Mucosa of descending colon (tissue), 3 donors: ENCODE measurements at regions not wholly inside any gene's neighbourhood (a gene's known extent, or its start where the extent isn't known, plus 50 kb on each side); places are given as distances from the start of the nearest gene placed in this dataset.
"Not testable (repeated sequence)": the region's sequence is repeated elsewhere in the genome, so short reads cannot be mapped to it uniquely, and the experiment has no call there.

Source experiments
- ATAC-seq: fragments of 200-7000 bp; cut with Tn5 transposase; one replicate; pipeline ENCODE4 v1.9.1; 2020; ENCODE audit warnings: mild to moderate bottlenecking, moderate library complexity
- DNase-seq, 3 donors: peaks; one replicate each; pipeline ENCODE4 v3.0.0-alpha.2; 2020
- H3K36me3 ChIP-seq: fragments of 200-600 bp; one replicate; pipeline ENCODE4 v1.8.0; 2021; ENCODE audit warnings: low read depth, mild to moderate bottlenecking
- H3K4me1 ChIP-seq: fragments of 200-600 bp; one replicate; pipeline ENCODE4 v1.8.0; 2021; ENCODE audit warnings: low read depth, mild to moderate bottlenecking
- H3K4me3 ChIP-seq: fragments of 200-600 bp; one replicate; pipeline ENCODE4 v1.8.0; 2021; ENCODE audit warnings: mild to moderate bottlenecking
- H3K9me3 ChIP-seq: fragments of 200-600 bp; one replicate; pipeline ENCODE4 v1.8.0; 2021; ENCODE audit warnings: mild to moderate bottlenecking
- CTCF ChIP-seq: fragments of 200-600 bp; IDR thresholded peaks from one replicate; pipeline ENCODE4 v1.8.0; 2022; ENCODE audit warnings: antibody characterized with exemption, mild to moderate bottlenecking
- intact Hi-C, 2 donors: fragments of 100-400 bp; cut with DNase I in 1 of 2; cut with micrococcal nuclease in 1 of 2; formaldehyde crosslinking; loops; one replicate each; pipeline versions ENCODE4 v1.11.0 to v1.11.1; 2022; cut with DNase I, micrococcal nuclease
- donor health status: DM: no; HTN: no; CAD: no; lungs with moderate emphysema.
- donor health status: DM: no; HTN: no; CAD: no.
- donor health status: DM: no; HTN: yes; CAD: no.

- DNase-seq (no peak), ATAC-seq (no peak)
- intact Hi-C loops = loop anchor here in 1 of 2 donors (5.0 kb wide), 1 partner anchor 48 kb away; no protein-coding TSS in a partner anchor
- no peak for TF ChIP-seq CTCF
- H3K4me1 ChIP-seq = no peaks in the 10 kb centered on the region
- H3K9me3 ChIP-seq = no peaks in the 10 kb centered on the region
- no peaks in the 10 kb centered on the region for H3K36me3 ChIP-seq
- no peak overlapping the region for H3K4me3 ChIP-seq
Observed at GRCh38 chr7:83739527-83739926, 90.6 kb upstream of the SEMA3E start.

- ATAC-seq = no peak
- no peak for TF ChIP-seq CTCF
- intact Hi-C loops = loop anchor here in 1 of 2 donors (5.0 kb wide), 1 partner anchor 49 kb away; no protein-coding TSS in a partner anchor
- Histone ChIP-seq H3K9me3 (no peaks in the 10 kb centered on the region), H3K4me3 (no peak overlapping the region), H3K4me1 (no peaks in the 10 kb centered on the region), H3K36me3 (no peaks in the 10 kb centered on the region)
- DNase-seq = no peak
Observed at GRCh38 chr7:83738291-83738835, 89.4 kb upstream of the SEMA3E start.

GRCh38 chr7:83732305-83732704 lies 83.4 kb upstream of the SEMA3E start:
- no peak for TF ChIP-seq CTCF
- ATAC-seq (no peak), DNase-seq (no peak)
- Histone ChIP-seq H3K36me3 (no peaks in the 10 kb centered on the region), H3K4me3 (no peak overlapping the region), H3K9me3 (no peaks in the 10 kb centered on the region), H3K4me1 (no peaks in the 10 kb centered on the region)
- intact Hi-C loops = no loop called here

GRCh38 chr7:83731154-83731553 lies 82.2 kb upstream of the SEMA3E start:
- H3K36me3 ChIP-seq = no peaks in the 10 kb centered on the region

GRCh38 chr7:83716923-83717322 lies 68.0 kb upstream of the SEMA3E start:
- H3K9me3 ChIP-seq, H3K4me1 ChIP-seq, intact Hi-C loops, H3K36me3 ChIP-seq, H3K4me3 ChIP-seq, DNase-seq, ATAC-seq: not testable (repeated sequence)

More at GRCh38 chr7:83731154-83731553, 82.2 kb upstream of the SEMA3E start:
- no peak for TF ChIP-seq CTCF
- DNase-seq (no peak), ATAC-seq (no peak)
- intact Hi-C loops = no loop called here
- Histone ChIP-seq H3K4me1 (no peaks in the 10 kb centered on the region), H3K4me3 (no peak overlapping the region), H3K9me3 (no peaks in the 10 kb centered on the region)

GRCh38 chr7:83708531-83708930 lies 59.6 kb upstream of the SEMA3E start:
- no peak overlapping the region for H3K4me3 ChIP-seq

More at GRCh38 chr7:83708531-83708930, 59.6 kb upstream of the SEMA3E start:
- intact Hi-C loops = no loop called here
- Histone ChIP-seq H3K9me3 (no peaks in the 10 kb centered on the region), H3K4me1 (no peaks in the 10 kb centered on the region), H3K36me3 (no peaks in the 10 kb centered on the region)
- ATAC-seq (no peak), DNase-seq (no peak)
- no peak for TF ChIP-seq CTCF
